Fibroblast of skin of left quadriceps (primary cell): ENCODE measurements at regions not wholly inside any gene's neighbourhood (a gene's known extent, or its start where the extent isn't known, plus 50 kb on each side); places are given as distances from the start of the nearest gene placed in this dataset.
"Not testable (repeated sequence)": the region's sequence is repeated elsewhere in the genome, so short reads cannot be mapped to it uniquely, and the experiment has no call there.

Experiments used
- DNase-seq, 2 experiments: peaks; one replicate each; pipeline ENCODE4 v3.0.0-alpha.2; 2013; ENCODE audit warnings: low read depth in 2 of 2

GRCh38 chr3:147471741-147472140 is 62.6 kb downstream of the ZIC1 start:
- DNase-seq, result no peak

- no peak for DNase-seq
Observed at GRCh38 chr3:147472846-147473245, 63.7 kb downstream of the ZIC1 start.

GRCh38 chr3:147483145-147483544 is 74.0 kb downstream of the ZIC1 start:
- DNase-seq, result no peak

GRCh38 chr3:147483578-147483977 is 74.4 kb downstream of the ZIC1 start:
- DNase-seq, result no peak

GRCh38 chr3:147493065-147493464 is 83.9 kb downstream of the ZIC1 start:
- DNase-seq, result no peak

- DNase-seq, result no peak
Observed at GRCh38 chr3:147493666-147494065, 84.5 kb downstream of the ZIC1 start.

GRCh38 chr3:147497286-147497685 is 88.1 kb downstream of the ZIC1 start:
- no peak for DNase-seq

GRCh38 chr3:147507638-147508286 is 98.6 kb downstream of the ZIC1 start:
- DNase-seq, result no peak

GRCh38 chr3:147509448-147509847 is 100.3 kb downstream of the ZIC1 start:
- DNase-seq, result no peak

GRCh38 chr3:147513785-147514184 is 104.6 kb downstream of the ZIC1 start:
- no peak for DNase-seq

- no peak for DNase-seq
Observed at GRCh38 chr3:147514366-147515160, 105.4 kb downstream of the ZIC1 start.

GRCh38 chr3:147518465-147518864 is 109.3 kb downstream of the ZIC1 start:
- DNase-seq, result no peak

- peak; percentile 34 to 37 for DNase-seq
Observed at GRCh38 chr3:147521646-147522045, 112.5 kb downstream of the ZIC1 start.

GRCh38 chr3:147522780-147523179 is 113.6 kb downstream of the ZIC1 start:
- not testable (repeated sequence) for DNase-seq

- DNase-seq, result no peak
Observed at GRCh38 chr3:147529551-147529950, 120.4 kb downstream of the ZIC1 start.

GRCh38 chr3:147538034-147538433 is 128.9 kb downstream of the ZIC1 start:
- no peak for DNase-seq

GRCh38 chr3:147540921-147541320 is 131.8 kb downstream of the ZIC1 start:
- no peak for DNase-seq

GRCh38 chr3:147544290-147544689 is 135.1 kb downstream of the ZIC1 start:
- DNase-seq, result no peak

GRCh38 chr3:147551491-147551890 is 142.3 kb downstream of the ZIC1 start:
- DNase-seq, result no peak

GRCh38 chr3:147554332-147554731 is 145.2 kb downstream of the ZIC1 start:
- no peak for DNase-seq

- no peak for DNase-seq
Observed at GRCh38 chr3:147572970-147573340, 163.8 kb downstream of the ZIC1 start.

- no peak for DNase-seq
Observed at GRCh38 chr3:147574621-147575020, 165.5 kb downstream of the ZIC1 start.

GRCh38 chr3:147575391-147575790 is 166.2 kb downstream of the ZIC1 start:
- no peak for DNase-seq
